MM.1S (cell line): ENCODE measurements at regions not wholly inside any gene's neighbourhood (a gene's known extent, or its start where the extent isn't known, plus 50 kb on each side); places are given as distances from the start of the nearest gene placed in this dataset.

Experiments
- DNase-seq: peaks from one replicate; pipeline ENCODE4 v3.0.0-alpha.2; 2015
- H2AFZ ChIP-seq: fragments of 300-600 bp; sonication (generic); 2 replicates; pipeline ENCODE4 v1.6.0; 2016; ENCODE audit warnings: antibody characterized with exemption, low read length
- H3F3A ChIP-seq: fragments of 300-600 bp; sonication (generic); 2 replicates; pipeline ENCODE4 v1.6.1; 2016; ENCODE audit warnings: mild to moderate bottlenecking, antibody characterized with exemption, low read length, moderate library complexity, mixed read lengths; ENCODE audit not compliant: insufficient read depth
- H3K27ac ChIP-seq: fragments of 300-600 bp; sonication (generic); 2 replicates; pipeline ENCODE4 v1.5.1; 2016; ENCODE audit warnings: mild to moderate bottlenecking, low read length
- H3K27me3 ChIP-seq: fragments of 300-600 bp; sonication (generic); replicated peaks from 2 replicates; pipeline ENCODE4 v1.6.0; 2016; ENCODE audit warnings: low read length; ENCODE audit not compliant: insufficient read depth
- H3K36me3 ChIP-seq: fragments of 300-600 bp; sonication (generic); replicated peaks from 2 replicates; pipeline ENCODE4 v1.6.1; 2016; ENCODE audit warnings: mild to moderate bottlenecking, low read length, mixed read lengths; ENCODE audit not compliant: insufficient read depth
- H3K4me1 ChIP-seq: fragments of 300-600 bp; sonication (generic); 2 replicates; pipeline ENCODE4 v1.6.1; 2016; ENCODE audit warnings: low read length, mixed read lengths
- H3K4me2 ChIP-seq: fragments of 300-600 bp; sonication (generic); 2 replicates; pipeline ENCODE4 v1.6.0; 2016; ENCODE audit warnings: low read depth, low read length
- H3K4me3 ChIP-seq: fragments of 300-600 bp; sonication (generic); 2 replicates; pipeline ENCODE4 v1.5.1; 2016; ENCODE audit warnings: low read length, mixed read lengths
- H3K79me2 ChIP-seq: fragments of 300-600 bp; sonication (generic); 2 replicates; pipeline ENCODE4 v1.6.1; 2016; ENCODE audit warnings: mixed run types, low read length, mixed read lengths
- H3K9ac ChIP-seq: fragments of 300-600 bp; sonication (generic); 2 replicates; pipeline ENCODE4 v1.6.1; 2016; ENCODE audit warnings: low read length, mixed read lengths
- H3K9me2 ChIP-seq: fragments of 300-600 bp; sonication (generic); replicated peaks from 2 replicates; pipeline ENCODE4 v1.6.1; 2016; ENCODE audit warnings: mild to moderate bottlenecking, low read length, mixed read lengths; ENCODE audit not compliant: insufficient read depth
- H3K9me3 ChIP-seq: fragments of 300-600 bp; sonication (generic); replicated peaks from 2 replicates; pipeline ENCODE4 v1.6.1; 2016; ENCODE audit warnings: mild to moderate bottlenecking, low read length, mixed read lengths; ENCODE audit not compliant: insufficient read depth
- H4K20me1 ChIP-seq: fragments of 300-600 bp; sonication (generic); 2 replicates; pipeline ENCODE4 v1.6.1; 2016; ENCODE audit warnings: mild to moderate bottlenecking, low read length, moderate library complexity, mixed read lengths; ENCODE audit not compliant: insufficient read depth
- EZH2 ChIP-seq: fragments of 300-600 bp; sonication (generic); optimal IDR thresholded peaks from 2 replicates; pipeline ENCODE3; 2017; ENCODE audit warnings: low read depth, mild to moderate bottlenecking, antibody characterized with exemption, low read length, mixed read lengths
- EZH2phosphoT487 ChIP-seq: fragments of 300-600 bp; sonication (generic); IDR thresholded peaks from 2 replicates; pipeline ENCODE4 v1.6.1; 2018; ENCODE audit warnings: antibody characterized with exemption, low read length
- TF ChIP-seq, protein P1 (sequence below): fragments of 300-600 bp; sonication (generic); IDR thresholded peaks from 2 replicates; pipeline ENCODE4 v1.5.1; 2016; ENCODE audit warnings: antibody characterized with exemption, low read length, mixed read lengths

DNA sequence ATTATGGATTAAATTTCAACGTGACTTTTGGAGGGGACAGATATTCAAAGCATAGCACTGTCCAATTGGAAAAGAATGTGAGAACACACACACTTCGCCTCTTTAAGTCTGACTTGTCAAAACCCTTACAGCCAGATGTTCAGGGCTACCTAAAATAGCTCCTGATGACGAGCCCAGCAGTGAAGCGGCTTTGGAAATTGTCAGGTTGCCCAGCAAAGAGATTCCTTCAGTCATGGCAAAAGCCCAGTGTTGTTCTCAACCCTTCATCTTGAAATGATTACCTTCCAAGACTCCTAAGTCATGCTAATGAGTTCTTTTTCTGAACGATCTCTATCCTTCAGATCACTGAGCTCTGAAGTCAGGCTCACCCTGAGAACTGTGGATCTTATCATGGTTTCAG lies 436.6 kb downstream of the LRATD1 start:
- DNase-seq = no peak
- no peaks in the 10 kb centered on the region for H3K79me2 ChIP-seq
- H3K9me3 ChIP-seq = no peaks in the 10 kb centered on the region
- H3K27ac ChIP-seq = no peak overlapping the region
- TF ChIP-seq EZH2phosphoT487 = no peak
- TF ChIP-seq, protein P1, sequence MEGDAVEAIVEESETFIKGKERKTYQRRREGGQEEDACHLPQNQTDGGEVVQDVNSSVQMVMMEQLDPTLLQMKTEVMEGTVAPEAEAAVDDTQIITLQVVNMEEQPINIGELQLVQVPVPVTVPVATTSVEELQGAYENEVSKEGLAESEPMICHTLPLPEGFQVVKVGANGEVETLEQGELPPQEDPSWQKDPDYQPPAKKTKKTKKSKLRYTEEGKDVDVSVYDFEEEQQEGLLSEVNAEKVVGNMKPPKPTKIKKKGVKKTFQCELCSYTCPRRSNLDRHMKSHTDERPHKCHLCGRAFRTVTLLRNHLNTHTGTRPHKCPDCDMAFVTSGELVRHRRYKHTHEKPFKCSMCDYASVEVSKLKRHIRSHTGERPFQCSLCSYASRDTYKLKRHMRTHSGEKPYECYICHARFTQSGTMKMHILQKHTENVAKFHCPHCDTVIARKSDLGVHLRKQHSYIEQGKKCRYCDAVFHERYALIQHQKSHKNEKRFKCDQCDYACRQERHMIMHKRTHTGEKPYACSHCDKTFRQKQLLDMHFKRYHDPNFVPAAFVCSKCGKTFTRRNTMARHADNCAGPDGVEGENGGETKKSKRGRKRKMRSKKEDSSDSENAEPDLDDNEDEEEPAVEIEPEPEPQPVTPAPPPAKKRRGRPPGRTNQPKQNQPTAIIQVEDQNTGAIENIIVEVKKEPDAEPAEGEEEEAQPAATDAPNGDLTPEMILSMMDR = no peak
- TF ChIP-seq EZH2 = no peak
- no peaks in the 10 kb centered on the region for H4K20me1 ChIP-seq
- no peak overlapping the region for H3K4me2 ChIP-seq
- H3K9ac ChIP-seq = no peak overlapping the region
- no peaks in the 10 kb centered on the region for H3K27me3 ChIP-seq
- H2AFZ ChIP-seq = no peak overlapping the region
- no peaks in the 10 kb centered on the region for H3K9me2 ChIP-seq
- H3K4me3 ChIP-seq = no peak overlapping the region
- no peaks in the 10 kb centered on the region for H3F3A ChIP-seq
- H3K4me1 ChIP-seq = no peaks in the 10 kb centered on the region
- H3K36me3 ChIP-seq = no peaks in the 10 kb centered on the region

DNA sequence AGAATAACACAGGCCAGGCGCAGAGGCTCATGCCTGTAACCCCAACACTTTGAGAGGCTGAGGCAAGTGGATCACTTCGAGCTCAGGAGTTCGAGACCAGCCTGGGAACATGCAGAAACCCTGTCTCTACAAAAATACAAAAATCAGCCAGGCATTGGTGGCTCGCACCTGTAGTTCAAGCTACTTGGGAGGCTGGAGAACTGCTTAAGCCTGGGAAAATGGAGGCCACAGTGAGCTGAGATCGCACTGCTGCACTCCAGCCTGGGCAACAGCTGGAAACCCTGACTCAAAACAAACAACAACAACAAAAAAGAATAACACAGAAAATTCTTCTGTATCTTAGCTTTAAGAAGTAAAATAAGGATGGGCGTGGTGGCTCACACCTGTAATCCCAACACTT lies 440.3 kb downstream of the LRATD1 start:
- Histone ChIP-seq H3K9me3 (no peaks in the 10 kb centered on the region), H3K4me2 (no peak overlapping the region), H3K79me2 (no peaks in the 10 kb centered on the region), H4K20me1 (no peaks in the 10 kb centered on the region), H3K9me2 (no peaks in the 10 kb centered on the region), H3K9ac (no peak overlapping the region), H2AFZ (no peak overlapping the region), H3K4me3 (no peak overlapping the region), H3K36me3 (no peaks in the 10 kb centered on the region), H3F3A (no peaks in the 10 kb centered on the region), H3K27me3 (no peaks in the 10 kb centered on the region), H3K27ac (no peak overlapping the region), H3K4me1 (no peaks in the 10 kb centered on the region)
- TF ChIP-seq EZH2phosphoT487 (no peak), EZH2 (no peak)
- TF ChIP-seq, protein P1 = no peak
- no peak for DNase-seq

DNA sequence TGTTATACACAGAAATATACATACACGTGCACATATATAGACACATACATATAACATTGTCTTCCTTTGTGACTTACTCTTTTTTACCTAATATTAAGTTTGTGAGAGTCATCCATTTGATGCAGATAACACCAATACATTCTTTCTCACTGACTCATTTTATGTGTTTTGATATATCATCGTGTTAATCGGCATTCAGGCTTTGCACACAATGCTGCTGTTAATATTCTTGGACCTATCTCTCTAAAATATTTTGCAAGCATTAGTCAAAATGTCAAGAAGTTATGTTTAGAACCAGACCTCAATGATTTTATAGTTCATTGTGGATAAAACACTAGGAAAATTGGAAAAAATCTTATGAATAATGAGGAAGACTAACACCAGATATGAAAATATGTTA lies 441.1 kb downstream of the LRATD1 start:
- H3K9me3 ChIP-seq = no peaks in the 10 kb centered on the region
- no peaks in the 10 kb centered on the region for H3K36me3 ChIP-seq
- TF ChIP-seq EZH2phosphoT487 = no peak
- no peak for TF ChIP-seq EZH2
- TF ChIP-seq, protein P1 = no peak
- no peaks in the 10 kb centered on the region for H3F3A ChIP-seq
- H4K20me1 ChIP-seq = no peaks in the 10 kb centered on the region
- H3K4me2 ChIP-seq = no peak overlapping the region
- H3K79me2 ChIP-seq = no peaks in the 10 kb centered on the region
- H3K4me3 ChIP-seq = no peak overlapping the region
- DNase-seq = no peak
- no peak overlapping the region for H3K9ac ChIP-seq
- H3K27me3 ChIP-seq = no peaks in the 10 kb centered on the region
- no peak overlapping the region for H3K27ac ChIP-seq
- H3K4me1 ChIP-seq = no peaks in the 10 kb centered on the region
- H2AFZ ChIP-seq = no peak overlapping the region
- no peaks in the 10 kb centered on the region for H3K9me2 ChIP-seq
